NCI-H146 treated with DMSO at 0.1 percent for 48 hours (cell line): ENCODE measurements at regions not wholly inside any gene's neighbourhood (a gene's known extent, or its start where the extent isn't known, plus 50 kb on each side); places are given as distances from the start of the nearest gene placed in this dataset.

ENCODE experiments used
- DNase-seq: peaks from one replicate; lab custom pipeline; 2025; ENCODE audit not compliant: unreplicated experiment; lab: John Stamatoyannopoulos, UW

DNA sequence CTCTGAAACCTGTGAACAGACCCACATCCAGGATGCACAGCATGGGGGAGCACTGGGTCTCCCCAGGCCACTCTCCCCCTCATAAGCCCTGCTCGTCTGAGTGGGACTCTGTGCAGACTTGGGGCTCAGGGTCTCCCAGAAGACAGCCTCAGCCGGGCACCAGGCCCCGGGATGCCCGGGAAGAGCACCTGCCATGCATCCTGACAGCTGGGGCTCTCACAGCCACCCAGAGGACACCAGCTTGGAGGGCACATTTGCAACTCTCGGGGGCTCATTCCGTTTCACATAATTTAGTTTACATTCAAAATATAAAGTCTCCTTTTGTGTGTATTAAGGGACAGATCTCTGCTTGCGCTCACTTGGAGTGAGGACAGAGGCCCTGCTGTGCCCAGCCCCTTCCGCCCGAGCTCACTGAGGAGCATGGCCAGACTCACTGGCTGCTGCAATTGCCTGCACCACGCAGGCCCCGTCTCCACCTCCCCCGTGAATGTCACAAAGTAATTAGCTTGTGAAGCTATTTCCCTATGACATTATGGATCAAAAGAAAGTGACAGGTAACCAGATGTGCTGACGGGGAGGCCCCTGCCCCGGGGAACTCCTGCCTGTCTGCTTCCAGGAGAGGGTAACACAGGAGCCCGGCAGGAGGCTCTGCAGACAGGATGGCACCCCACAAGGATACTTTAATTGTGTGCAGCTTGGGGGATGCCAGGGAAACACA is 275.6 kb downstream of the BRD1 start:
- no peak for DNase-seq

DNA sequence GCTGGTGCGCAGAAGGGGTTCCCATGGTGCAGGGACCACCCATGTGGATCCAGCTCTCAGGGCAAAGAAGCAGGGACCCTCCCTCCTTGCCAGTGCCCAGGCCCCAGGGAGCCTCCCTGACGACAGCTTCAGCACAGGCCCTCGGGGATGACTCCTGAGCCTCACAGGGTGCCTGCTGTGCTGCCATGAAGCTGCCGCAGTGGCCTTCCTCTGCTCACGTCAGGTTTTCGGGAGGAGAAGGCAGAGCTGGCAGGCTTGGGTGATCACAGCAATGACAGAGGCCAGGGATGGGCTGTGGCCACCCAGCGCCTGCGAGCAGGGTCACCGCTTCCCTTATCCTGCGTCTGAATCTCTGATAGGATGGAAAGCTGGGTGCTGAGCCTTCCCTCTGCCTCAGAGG is 276.2 kb downstream of the BRD1 start:
- DNase-seq, result no peak

DNA sequence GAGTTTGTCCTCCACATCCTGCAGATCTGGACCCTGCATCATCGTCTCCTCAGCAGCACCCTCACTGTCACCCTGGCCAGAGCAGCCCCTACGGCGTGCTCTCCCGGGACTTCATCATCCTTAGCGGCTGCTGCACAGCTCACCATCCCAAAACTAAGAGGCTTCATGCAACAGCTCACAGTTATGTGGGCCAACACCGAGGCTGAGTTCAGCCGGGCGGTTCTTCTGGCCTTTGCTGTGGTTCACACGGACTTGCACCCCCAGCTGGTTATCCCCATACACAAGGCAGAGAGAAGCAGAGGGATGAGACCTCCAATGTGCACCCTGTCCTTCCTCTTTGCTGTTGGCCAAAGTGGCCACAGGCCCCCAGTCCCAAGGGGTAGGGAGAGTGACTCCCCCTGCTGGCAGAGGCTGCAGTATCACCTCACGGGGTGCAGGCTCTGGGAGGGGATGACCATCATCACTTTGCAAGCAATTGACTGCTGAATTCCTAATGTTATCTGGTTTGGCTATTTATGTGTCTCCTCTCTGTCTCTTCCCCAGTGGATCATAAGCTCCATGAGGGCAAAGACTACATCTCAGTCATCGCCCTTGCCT is 276.8 kb downstream of the BRD1 start:
- no peak for DNase-seq

DNA sequence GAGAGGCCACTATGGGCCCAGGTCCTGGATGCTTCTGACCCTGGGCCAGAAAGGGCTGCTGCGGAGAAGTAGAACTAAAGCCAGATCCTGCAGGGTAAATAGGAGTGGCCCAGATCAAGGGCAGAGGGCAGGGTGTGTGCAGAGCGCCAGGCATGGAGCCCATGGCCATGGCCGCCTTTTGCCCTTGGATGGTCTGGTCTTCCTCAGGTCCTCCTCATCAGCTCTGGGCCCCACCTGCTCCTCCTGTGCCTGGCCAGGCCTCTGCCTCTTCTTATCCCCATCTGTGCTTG is 277.6 kb downstream of the BRD1 start:
- no peak for DNase-seq

DNA sequence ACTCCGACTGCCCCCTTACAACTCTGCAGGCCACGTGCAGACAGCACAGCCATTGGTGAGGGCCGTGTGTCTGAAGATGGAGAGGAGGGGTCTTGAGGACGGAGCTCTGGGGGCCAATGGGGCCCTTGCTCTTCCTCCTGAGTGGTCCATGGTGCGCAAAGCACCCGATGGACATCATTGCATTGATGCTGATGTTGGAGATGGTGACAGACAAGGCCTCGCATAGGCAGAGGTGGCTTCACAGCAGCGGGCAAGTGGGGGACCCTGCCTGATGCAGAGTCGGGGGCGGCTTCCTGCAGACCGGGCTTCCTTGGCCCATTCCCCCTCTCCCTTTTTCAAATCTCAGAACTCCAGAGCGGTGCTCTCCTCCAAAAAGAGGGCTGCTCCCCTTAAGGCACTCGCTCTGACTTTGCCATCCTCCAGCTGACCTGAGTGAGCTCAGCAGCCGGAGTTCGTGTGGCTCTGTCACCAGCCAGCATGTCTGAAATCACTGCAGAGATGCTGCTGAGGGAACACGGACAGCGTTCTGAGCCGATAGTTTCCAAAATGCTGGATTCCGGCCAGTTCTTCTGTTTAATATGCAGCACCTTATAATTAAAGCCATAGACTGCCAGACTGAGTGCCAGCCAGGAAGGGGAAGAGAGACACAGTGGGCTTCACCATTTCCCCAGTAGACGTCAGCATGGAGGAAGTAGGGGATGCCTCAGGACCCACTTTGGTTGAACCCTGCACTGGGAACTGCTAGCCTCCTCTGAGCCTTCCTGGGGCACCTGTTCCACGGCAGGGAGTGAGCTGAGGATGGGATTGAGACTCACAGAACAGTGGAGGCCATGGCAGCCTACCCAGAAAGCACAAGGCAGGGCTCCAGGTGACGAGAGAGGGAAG is 278.2 kb downstream of the BRD1 start:
- no peak for DNase-seq

DNA sequence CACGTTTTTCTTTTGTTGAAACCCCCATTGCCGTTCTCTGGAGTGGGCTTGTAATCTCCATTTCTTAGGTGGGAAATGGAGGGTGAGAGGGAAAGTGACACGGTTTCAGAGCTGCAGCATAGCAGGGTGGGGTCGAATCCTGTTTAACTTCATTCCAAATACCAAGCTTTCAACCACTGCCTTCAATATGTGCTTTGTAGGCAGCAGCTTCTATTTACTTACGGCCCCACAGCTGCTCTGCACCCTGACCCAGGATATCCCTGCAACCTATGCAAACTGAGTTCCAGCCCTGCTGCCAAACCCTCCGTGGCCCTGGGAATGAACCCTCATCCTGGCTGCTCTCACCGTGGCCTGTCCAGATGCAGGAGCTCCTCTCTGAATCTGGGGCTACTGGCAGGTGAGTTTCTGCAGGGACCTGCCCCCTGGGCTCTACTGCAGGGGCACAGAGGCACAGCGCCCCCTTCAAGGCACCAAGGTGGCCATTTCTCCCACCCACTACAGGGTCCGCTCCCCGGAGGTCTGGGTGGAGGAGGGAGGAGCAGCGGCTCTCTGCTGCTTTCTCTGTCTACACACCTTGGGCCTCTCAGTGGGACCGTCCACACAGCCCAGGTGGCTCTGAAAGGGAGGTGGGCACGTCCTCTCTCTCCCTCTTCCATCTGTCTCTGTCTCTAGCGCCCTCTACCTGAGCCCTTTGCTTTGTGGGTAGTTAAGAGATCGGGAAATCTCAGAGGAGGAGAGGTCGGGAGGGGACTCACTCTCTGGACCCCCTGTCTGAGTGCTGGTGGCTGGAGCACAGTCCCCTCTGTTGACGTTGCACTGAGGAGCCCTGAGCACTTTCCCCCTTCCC is 279.1 kb downstream of the BRD1 start:
- no peak for DNase-seq

DNA sequence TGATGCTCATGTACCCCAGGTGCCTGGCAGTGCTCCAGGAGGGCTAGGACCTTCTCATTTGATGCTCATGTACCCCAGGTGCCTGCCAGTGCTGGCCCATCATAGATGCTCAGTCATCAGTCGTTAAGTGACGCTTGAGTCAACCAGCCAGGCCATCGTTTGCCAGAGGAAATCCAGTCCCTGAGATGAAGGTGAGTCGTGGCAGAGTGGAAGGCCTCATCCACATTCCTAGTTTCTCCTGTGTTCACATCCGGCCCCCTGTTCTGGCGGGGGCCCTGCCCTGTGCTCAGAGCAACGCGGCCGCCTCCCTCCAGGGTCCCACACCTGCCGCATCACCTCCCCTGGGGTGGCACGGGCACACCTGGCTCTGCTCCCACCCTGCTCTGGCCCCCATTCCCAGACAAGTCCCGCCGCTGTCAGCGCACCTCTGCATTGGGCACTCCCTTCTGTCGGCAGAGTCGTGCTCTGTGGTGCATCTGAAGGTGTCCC is 279.9 kb downstream of the BRD1 start:
- DNase-seq, result no peak

DNA sequence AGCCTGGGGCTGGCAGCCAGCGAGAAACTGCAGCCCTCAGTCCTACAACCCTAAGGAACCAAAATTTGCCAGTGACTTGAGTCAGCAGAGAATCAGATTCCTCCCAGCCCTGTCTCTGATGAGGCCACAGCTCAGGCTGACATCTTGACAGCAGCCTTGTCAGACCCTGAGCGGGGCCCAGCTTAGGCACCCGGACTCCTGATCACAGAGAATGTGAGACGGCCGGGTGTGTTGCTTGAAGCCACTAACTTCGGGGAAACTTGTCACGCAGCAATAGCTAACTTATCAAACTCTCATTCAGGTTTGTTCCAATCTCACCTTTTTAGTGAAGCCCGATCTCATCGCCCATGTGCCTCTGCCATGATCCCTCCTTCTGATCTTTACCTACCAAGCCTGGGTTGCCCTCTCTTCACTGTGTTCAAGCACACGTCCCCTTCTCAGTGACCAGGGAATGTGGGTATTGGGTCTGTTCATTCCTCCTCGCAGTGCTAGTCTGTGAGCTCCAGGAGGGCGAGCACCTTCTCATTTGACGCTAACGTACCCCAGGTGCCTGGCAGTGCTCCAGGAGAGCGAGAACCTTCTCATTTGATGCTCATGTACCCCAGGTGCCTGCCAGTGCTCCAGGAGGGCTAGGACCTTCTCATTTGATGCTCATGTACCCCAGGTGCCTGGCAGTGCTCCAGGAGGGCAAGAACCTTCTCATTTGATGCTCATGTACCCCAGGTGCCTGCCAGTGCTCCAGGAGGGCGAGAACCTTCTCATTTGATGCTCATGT is 280.7 kb downstream of the BRD1 start:
- DNase-seq, result no peak

DNA sequence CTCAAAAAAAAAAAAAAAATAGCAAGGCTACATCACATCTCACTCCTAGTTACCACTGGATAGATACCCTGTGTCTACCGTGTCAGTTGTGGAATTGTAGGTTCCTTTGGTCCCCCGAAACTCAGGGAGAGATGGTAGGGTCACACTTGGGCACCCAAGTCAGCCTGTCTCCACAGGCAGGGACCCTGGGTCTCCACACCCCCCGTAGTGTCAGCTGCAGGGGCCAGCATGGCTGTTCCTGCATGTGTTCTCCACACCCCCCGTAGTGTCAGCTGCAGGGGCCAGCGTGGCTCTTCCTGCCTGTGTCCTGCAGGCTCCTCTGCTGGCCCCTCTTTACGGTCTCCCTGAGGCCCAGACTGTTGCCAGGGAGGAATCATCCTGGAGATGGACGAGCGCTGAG is 282.1 kb downstream of the BRD1 start:
- DNase-seq, result no peak

DNA sequence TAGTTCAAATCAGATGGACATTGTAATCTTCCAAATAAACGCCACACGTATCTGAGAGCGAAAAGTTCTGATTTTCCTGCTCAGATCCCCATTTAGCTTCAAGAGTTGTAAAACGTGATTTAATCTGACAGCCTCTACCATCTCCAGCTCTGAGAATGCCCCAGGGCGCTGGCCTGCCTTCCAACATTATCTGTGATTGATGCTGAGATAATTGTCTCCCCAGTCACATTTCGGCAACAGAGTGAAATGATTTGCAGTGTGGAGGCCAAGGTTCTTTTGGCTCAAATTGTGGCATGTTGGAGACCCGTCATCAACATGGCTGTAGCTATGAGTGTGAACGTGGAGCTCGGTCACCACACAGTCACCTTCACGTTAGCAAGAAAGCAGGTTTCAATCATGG is 283.4 kb downstream of the BRD1 start:
- no peak for DNase-seq

DNA sequence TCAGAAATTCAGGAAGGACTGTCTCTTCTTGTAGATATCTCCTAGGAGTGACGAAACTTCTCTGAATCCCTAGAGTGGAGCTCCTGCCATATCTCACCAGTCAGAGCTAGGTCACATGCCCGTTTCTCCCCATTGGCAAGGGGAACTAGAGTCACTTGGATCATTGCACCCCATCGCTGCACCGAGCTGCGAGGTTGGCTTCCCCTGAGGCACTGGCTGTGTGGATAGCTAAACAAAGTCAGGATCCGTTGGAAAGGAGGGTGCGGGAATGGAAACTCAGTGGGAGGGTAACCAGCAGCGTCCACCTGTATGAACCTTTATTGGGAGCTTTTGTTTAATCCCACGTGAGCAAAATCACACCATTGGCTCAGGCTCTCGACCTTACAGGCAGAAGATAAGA is 283.8 kb downstream of the BRD1 start:
- no peak for DNase-seq

DNA sequence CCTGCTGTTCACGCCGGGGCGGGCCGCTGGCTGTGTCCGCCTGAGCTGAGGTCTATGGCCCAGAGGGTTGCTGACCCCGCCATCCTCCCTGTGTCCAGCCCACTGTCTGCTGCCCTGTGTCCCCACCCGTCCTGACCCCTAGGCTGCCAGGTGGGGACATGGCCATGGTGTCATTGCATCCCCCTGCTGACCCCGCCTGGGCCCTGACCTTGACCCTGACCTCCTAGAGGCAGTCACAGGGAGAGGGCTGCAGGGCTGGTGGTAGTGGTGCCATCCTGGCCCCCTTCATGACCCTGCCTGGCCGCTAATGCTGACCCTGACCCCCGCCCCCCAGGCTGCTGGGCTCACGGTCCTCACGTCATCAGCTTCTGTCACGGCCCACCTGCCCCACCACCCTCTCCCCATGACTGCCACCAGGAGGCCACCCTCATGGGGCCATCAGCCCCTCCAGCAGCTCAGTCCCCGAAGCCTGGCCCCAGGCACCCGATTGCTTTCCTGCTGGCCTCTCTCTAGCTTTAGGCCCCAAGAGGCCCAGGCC is 285.9 kb downstream of the BRD1 start:
- DNase-seq, result no peak

DNA sequence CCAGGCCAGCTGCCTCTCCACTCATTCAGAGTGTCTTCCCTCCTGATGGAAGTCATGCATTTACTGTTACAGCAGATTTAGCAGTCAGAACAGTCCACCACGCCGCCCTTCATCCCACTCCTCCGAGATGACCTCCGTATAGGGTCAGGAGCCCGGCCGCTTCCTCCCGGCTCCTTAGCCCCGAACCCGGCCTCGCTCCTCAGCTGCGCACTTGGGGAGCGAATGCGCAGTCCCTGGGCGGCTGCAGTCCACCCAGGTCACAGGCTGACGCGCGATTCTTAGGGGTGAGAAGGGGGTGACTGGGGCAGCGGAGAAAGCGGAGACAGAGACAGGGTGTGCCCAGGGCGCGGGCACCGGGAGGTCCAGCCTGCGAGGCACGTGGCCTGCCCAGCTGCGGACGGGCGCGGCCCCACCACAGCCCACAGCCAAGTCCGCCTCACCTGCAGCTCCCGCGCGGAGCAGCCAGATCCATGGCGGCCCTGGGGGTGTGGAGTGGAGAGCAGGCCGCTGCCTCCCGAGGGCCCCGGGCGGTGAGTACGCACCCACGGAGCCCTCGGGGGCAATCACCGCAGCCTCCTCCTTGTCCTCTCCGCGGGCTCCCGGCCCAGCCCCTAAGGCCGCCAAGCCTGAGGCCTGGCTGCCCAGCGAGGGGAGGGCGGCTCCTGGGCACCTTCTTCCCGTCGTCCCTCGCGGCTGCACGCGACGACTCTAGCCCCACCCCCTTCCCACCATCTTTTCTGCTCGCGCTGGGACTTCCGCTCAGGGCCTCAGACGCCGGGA is 286.6 kb downstream of the BRD1 start:
- no peak for DNase-seq

DNA sequence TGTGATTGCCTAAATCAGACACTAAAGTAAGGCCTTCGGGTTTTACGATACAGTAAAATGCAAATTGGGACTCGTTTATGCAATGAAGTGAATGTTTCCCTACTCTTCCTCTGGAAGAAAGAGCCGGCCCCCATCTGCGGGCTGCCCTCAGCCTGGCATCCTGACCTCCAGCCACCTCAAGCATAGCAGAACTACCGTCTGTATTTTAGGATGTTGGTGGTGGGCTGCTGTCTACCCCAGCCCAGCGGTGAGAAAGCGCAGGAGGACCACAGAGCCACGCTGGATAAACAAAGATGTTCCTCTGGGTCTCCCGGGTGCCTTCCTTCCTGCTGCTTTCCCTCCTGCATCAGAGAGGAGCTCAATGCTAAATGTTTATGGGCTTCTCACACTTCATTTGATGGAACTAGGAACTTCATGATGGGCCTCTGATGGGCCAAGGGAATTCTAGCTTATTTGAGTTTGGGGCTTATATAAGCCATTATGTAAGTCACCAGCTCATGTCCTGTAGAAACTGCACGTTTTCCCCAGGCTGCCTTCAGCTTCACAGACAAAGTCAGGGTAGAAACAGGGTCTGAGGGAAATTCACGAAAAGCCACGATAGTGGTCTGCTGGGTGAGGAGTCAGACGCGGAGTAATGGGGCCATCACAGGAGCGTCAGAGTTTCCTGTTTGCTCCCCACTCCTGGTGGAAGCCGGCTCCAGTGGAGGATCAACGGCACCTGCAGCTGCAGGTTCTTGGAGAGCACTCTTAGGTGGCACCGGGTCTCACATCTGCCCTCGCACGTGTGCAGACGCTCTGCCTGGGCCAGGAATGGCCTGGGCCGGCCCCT is 287.4 kb downstream of the BRD1 start:
- no peak for DNase-seq

DNA sequence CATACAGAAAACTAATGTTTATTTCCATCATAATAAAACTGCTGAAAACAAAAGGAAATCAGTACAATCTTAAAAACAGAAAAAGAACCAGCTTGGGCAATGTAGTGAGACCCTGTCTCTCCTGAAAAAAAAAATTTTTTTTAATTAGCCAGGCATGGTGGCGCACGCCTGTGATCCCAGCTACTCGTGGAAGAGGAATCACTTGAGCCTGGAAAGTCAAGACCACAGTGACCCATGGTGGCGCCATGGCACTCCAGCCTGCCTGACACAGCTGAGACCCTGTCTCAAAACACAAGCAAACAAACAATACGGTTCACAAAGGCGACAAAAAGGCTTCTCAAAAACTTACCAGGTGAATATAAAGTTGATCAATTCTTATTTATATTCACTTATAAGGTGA is 289.7 kb downstream of the BRD1 start:
- no peak for DNase-seq

DNA sequence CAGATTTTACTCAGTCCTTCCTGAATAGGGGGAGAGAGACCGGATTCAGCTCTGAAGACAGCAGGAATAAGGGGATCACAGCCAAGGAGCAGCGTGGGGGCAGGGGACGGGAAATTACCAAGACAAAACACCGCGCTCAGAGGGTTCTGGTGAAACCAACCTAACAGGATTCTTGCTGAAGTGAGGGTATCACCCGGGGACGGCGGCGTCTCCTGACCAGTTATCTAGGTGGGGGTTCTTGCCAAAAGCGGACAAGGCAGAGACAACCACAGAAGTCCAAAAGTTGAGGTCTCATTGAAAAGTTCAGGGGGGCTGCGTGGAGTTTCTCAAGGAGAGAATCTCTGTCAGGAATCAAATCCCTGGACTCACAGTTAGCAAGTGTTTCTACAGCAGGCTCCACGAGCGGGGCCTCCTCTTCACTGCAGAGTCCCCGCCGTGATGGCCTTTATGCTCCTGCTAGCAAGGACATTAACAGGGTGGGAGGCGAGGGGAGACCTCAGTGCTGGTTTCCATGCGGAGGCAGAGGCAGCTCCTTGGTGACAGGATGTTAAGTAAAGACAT is 291.0 kb downstream of the BRD1 start:
- no peak for DNase-seq

DNA sequence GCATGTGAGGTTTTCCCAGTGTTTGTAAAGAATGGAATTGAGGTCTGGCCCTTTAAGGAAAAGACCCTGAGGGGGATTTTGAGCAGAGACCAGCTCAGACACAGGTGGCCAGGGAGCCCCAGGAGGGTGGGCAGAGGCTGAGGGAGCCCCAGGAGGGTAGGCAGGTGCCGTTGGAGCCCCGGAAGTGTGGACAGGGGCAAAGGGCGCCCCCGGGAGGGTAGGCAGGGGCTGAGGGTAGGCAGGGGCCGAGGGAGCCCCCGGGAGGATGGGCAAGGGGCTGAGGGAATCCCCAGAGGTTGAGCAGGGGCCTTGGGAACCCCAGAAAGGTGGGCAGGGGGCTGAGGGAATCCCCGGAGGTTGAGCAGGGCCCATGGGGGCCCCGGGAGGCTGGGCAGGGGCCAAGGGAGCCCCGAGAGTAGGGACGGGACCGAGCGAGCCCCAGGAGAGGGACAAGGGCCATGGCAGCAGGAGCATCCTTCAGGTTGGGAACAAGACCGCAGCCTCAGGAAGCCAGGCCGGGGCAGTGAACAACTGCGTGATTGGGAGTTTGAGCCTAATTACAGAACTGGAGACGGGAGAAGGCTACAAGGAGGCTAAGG is 292.0 kb downstream of the BRD1 start:
- DNase-seq, result no peak

DNA sequence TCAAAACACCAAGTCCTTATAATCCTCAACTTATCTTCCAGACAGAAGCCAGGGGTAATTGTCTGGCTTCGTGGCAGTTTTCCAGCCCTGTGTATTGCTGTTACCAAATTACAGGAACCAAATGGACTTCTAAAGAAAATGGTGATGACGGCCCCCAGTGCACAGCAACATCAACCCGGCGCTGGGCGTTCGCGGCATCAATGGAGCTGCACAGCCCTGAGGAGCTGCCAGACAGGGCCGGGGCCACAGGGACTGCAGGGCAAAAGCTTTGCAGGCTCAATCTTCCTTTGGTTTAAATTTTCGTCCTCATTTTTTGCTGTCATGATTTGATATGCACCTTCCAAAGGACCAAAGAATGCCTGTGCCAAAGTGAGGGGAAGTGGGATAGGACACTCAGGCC is 292.5 kb downstream of the BRD1 start:
- DNase-seq, result no peak
